GM12878 (cell line): ENCODE measurements at regions not wholly inside any gene's neighbourhood (a gene's known extent, or its start where the extent isn't known, plus 50 kb on each side); places are given as distances from the start of the nearest gene placed in this dataset.

ENCODE experiments used
- ATAC-seq: fragments of 200-7000 bp; cut with Tn5 transposase; 3 replicates; pipeline ENCODE4 v1.9.1; 2020; ENCODE audit warnings: mild to moderate bottlenecking, moderate library complexity
- BruUV-seq: library from RNA; stranded (reverse); fragments of 400-500 nt; replicated peaks from 2 replicates; lab custom pipeline; 2021; lab: Mats Ljungman, UMichigan
- CTCF ChIA-PET: fragments of 300-600 bp; sonication (Branson Sonifier 250); formaldehyde crosslinking; extraction: SDS; loops from one replicate; lab custom pipeline; 2021; ENCODE audit warnings: inconsistent platforms; lab: Yijun Ruan, JAX
- POLR2A ChIA-PET: fragments of 350-600 bp; formaldehyde crosslinking; extraction: SDS; loops from one replicate; lab custom pipeline; 2021; ENCODE audit warnings: inconsistent platforms; lab: Charles Lee
- RAD21 ChIA-PET: fragments of 300-600 bp; sonication (Branson Sonifier 250); formaldehyde crosslinking; loops from one replicate; lab custom pipeline; 2023; ENCODE audit warnings: antibody characterized with exemption; ENCODE audit not compliant: unreplicated experiment; lab: Charles Lee
- SMC1A ChIA-PET: fragments of 300-600 bp; sonication (Branson Sonifier 250); formaldehyde crosslinking; loops from one replicate; lab custom pipeline; 2023; ENCODE audit not compliant: unreplicated experiment, uncharacterized antibody; lab: Charles Lee
- DNase-seq: peaks from one replicate; pipeline ENCODE4 v3.0.0-alpha.2; 2011; ENCODE audit warnings: low read depth, low spot score
- FAIRE-seq: peaks from 3 replicates; lab custom pipeline; 2011; peaks lifted over from hg19 to GRCh38; lab: Jason Lieb, UNC
- H2AFZ ChIP-seq: 2 replicates; pipeline ENCODE4 v1.6.0; 2011; ENCODE audit warnings: low read depth, low read length, control low read depth; ENCODE audit not compliant: control insufficient read depth
- H3K27ac ChIP-seq: 2 replicates; pipeline ENCODE4 v1.5.1; 2011; ENCODE audit warnings: control low read depth; ENCODE audit not compliant: control insufficient read depth, insufficient read depth
- H3K27me3 ChIP-seq, 2 experiments: replicated peaks in 1 of 2; 2 replicates each; pipeline versions ENCODE4 v1.6.0 to v1.6.1; 2011; ENCODE audit warnings: low read length in 1 of 2; ENCODE audit not compliant: control insufficient read depth in 2 of 2, insufficient read depth in 2 of 2
- H3K36me3 ChIP-seq, 2 experiments: 2 replicates each; pipeline ENCODE4 v1.5.1; 2011; ENCODE audit warnings: low read length in 1 of 2; ENCODE audit not compliant: control insufficient read depth in 2 of 2, insufficient read depth in 2 of 2
- H3K4me1 ChIP-seq: 2 replicates; pipeline ENCODE4 v1.6.1; 2011; ENCODE audit warnings: mild to moderate bottlenecking, low read length, moderate library complexity, mixed read lengths; ENCODE audit not compliant: control insufficient read depth, insufficient read depth
- H3K4me2 ChIP-seq: 2 replicates; pipeline ENCODE4 v1.6.0; 2011; ENCODE audit warnings: control low read depth; ENCODE audit not compliant: control insufficient read depth, insufficient read depth
- H3K4me3 ChIP-seq: fragments of 200-600 bp; sonication (generic); 2 replicates; pipeline ENCODE4 v1.5.1; 2016
- H3K79me2 ChIP-seq: 2 replicates; pipeline ENCODE4 v1.6.0; 2011; ENCODE audit warnings: low read length; ENCODE audit not compliant: control insufficient read depth, insufficient read depth
- H3K9ac ChIP-seq: 2 replicates; pipeline ENCODE4 v1.8.0; 2011; ENCODE audit warnings: low read length, control low read depth, mixed read lengths; ENCODE audit not compliant: control insufficient read depth, insufficient read depth
- H3K9me3 ChIP-seq: replicated peaks from 3 replicates; pipeline ENCODE4 v1.5.1; 2011; ENCODE audit warnings: mild to moderate bottlenecking, low read length; ENCODE audit not compliant: control insufficient read depth, insufficient read depth
- H4K20me1 ChIP-seq: 2 replicates; pipeline ENCODE4 v1.6.0; 2011; ENCODE audit not compliant: control insufficient read depth, insufficient read depth
- EGR1 ChIP-seq, 2 experiments: IDR thresholded peaks; 1 replicate in 1 of 2; 2 replicates in 1 of 2; pipeline ENCODE4 v1.6.1; 2011 to 2012; ENCODE audit warnings: low read depth in 2 of 2, low read length in 2 of 2, borderline replicate concordance in 1 of 2, mild to moderate bottlenecking in 1 of 2, moderate library complexity in 1 of 2
- MEF2A ChIP-seq: IDR thresholded peaks from 2 replicates; pipeline ENCODE4 v1.6.1; 2011; ENCODE audit warnings: low read depth, mild to moderate bottlenecking, low read length, moderate library complexity; ENCODE audit not compliant: insufficient read depth
- MEF2B ChIP-seq: fragments of 450-650 bp; IDR thresholded peaks from 2 replicates; pipeline ENCODE4 v1.6.1; 2018; ENCODE audit warnings: mild to moderate bottlenecking, moderate library complexity; ENCODE audit not compliant: partially characterized antibody, poor library complexity, severe bottlenecking
- SMAD1 ChIP-seq: fragments of 450-650 bp; IDR thresholded peaks from 2 replicates; pipeline ENCODE4 v1.6.1; 2018; ENCODE audit warnings: mild to moderate bottlenecking, low read depth; ENCODE audit not compliant: partially characterized antibody
- STAT1 ChIP-seq: fragments of 450-650 bp; conservative IDR thresholded peaks from 2 replicates; pipeline ENCODE4 v1.6.1; 2014; ENCODE audit warnings: antibody characterized with exemption, mild to moderate bottlenecking
- TARDBP ChIP-seq: IDR thresholded peaks from 2 replicates; pipeline ENCODE4 v1.6.1; 2016; ENCODE audit warnings: borderline replicate concordance
- WGBS: methylation state at CpG from one replicate; pipeline ENCODE4 v1.1.6; 2016; ENCODE audit warnings: low lambda C conversion rate; ENCODE audit not compliant: insufficient replicate concordance, insufficient coverage; ENCODE audit errors: missing lambda C conversion rate; 5-methylcytosine and 5-hydroxymethylcytosine counted together
- in situ Hi-C: fragments of 300-500 bp; cut with MboI; formaldehyde crosslinking; loops from 9 replicates; pipeline ENCODE4 v1.14.3; 2018; ENCODE audit warnings: mixed read lengths
- intact Hi-C: fragments of 100-400 bp; cut with micrococcal nuclease; formaldehyde crosslinking; loops from one replicate; pipeline ENCODE4 v1.14.2; 2022; ENCODE audit not compliant: unreplicated experiment
- TF ChIP-seq, protein P1 (sequence below): fragments of 450-650 bp; IDR thresholded peaks from 2 replicates; pipeline ENCODE4 v1.6.1; 2017; ENCODE audit warnings: antibody characterized with exemption, mild to moderate bottlenecking, moderate library complexity
- TF ChIP-seq, protein P2 (sequence below): fragments of 450-650 bp; formaldehyde crosslinking; IDR thresholded peaks from 2 replicates; pipeline ENCODE4 v1.5.0; 2022; ENCODE audit warnings: mild to moderate bottlenecking, missing genetic modification characterization
- TF ChIP-seq, protein P3 (sequence below): fragments of 450-650 bp; IDR thresholded peaks from 2 replicates; pipeline ENCODE4 v1.6.1; 2017; ENCODE audit warnings: mild to moderate bottlenecking, moderate library complexity
- TF ChIP-seq, protein P4 (sequence below): fragments of 450-650 bp; IDR thresholded peaks from 2 replicates; pipeline ENCODE4 v1.6.1; 2016; ENCODE audit warnings: mild to moderate bottlenecking

DNA sequence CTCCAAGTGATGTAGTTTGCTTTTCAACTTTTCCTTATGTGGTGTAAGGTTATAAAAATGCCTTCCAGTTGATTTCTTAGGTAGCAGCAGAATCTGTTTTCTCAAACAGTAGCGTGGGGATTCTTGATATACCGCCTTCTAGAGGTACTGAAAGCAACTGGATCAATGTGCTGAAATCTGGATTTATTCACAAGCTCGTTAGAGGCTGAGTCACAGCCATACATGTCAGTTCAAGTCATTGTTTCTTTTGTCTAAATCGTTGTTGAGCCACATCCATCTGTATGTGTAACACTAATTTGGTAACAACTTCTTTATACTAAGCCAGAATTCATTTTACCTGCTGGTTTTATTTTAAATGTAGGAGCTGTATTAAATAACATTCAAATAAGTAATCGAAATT lies 200.0 kb upstream of the MAD2L1 start (continued):
- TF ChIP-seq, protein P1, sequence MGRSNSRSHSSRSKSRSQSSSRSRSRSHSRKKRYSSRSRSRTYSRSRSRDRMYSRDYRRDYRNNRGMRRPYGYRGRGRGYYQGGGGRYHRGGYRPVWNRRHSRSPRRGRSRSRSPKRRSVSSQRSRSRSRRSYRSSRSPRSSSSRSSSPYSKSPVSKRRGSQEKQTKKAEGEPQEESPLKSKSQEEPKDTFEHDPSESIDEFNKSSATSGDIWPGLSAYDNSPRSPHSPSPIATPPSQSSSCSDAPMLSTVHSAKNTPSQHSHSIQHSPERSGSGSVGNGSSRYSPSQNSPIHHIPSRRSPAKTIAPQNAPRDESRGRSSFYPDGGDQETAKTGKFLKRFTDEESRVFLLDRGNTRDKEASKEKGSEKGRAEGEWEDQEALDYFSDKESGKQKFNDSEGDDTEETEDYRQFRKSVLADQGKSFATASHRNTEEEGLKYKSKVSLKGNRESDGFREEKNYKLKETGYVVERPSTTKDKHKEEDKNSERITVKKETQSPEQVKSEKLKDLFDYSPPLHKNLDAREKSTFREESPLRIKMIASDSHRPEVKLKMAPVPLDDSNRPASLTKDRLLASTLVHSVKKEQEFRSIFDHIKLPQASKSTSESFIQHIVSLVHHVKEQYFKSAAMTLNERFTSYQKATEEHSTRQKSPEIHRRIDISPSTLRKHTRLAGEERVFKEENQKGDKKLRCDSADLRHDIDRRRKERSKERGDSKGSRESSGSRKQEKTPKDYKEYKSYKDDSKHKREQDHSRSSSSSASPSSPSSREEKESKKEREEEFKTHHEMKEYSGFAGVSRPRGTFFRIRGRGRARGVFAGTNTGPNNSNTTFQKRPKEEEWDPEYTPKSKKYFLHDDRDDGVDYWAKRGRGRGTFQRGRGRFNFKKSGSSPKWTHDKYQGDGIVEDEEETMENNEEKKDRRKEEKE: no peak
- no peak for TF ChIP-seq TARDBP

DNA sequence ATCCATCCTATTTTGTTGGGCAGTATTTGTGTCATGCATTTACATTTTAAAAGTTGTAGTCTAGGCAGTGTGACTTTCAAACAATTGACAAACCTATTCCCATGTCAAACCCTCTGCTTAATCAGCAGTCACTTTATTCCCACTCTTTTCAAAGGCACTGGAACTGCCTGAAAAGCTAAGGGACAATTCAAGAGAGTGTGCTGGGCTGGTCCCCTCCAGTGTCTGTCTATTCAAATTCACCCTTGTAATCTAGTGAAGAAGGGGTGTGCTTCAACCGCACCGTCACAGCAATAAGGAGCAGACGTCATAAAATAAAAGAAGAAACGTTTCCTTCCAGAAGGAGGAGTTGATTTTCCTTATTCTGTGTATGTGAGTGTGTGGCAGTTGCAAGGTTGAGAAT lies 197.0 kb upstream of the MAD2L1 start:
- no peaks in the 10 kb centered on the region for H3K27me3 ChIP-seq
- no peak overlapping the region for H3K9ac ChIP-seq
- RAD21 ChIA-PET: no interaction called here
- H3K79me2 ChIP-seq: no peaks in the 10 kb centered on the region
- H3K36me3 ChIP-seq: no peaks in the 10 kb centered on the region
- H3K4me3 ChIP-seq: no peak overlapping the region
- in situ Hi-C loops (no loop called here), intact Hi-C loops (no loop called here)
- H2AFZ ChIP-seq: no peak overlapping the region
- no peak overlapping the region for H3K27ac ChIP-seq
- CTCF ChIA-PET: interaction anchor here (1.1 kb wide), 1 partner anchor 10 kb away, joined by 3 read pairs; no protein-coding TSS in a partner anchor
- no peaks in the 10 kb centered on the region for H3K9me3 ChIP-seq
- H4K20me1 ChIP-seq: no peaks in the 10 kb centered on the region
- no peak for DNase-seq
- no peak overlapping the region for H3K4me2 ChIP-seq
- ATAC-seq: no peak
- no peaks in the 10 kb centered on the region for H3K4me1 ChIP-seq
- no peak for FAIRE-seq
- SMC1A ChIA-PET: no interaction called here
- 56% methylated on average over 4 of the region's 4 CpGs for WGBS
- POLR2A ChIA-PET: no interaction called here
- no TSS peak for BruUV-seq
- TF ChIP-seq SMAD1 (no peak), MEF2B (no peak), STAT1 (no peak), EGR1 (IDR thresholded peaks at IDR 0.05; ENCODE audit: borderline replicate concordance in 1 of 2, low read depth in 2 of 2, low read length in 2 of 2) (no peak), MEF2A (no peak)
- TF ChIP-seq, protein P2, sequence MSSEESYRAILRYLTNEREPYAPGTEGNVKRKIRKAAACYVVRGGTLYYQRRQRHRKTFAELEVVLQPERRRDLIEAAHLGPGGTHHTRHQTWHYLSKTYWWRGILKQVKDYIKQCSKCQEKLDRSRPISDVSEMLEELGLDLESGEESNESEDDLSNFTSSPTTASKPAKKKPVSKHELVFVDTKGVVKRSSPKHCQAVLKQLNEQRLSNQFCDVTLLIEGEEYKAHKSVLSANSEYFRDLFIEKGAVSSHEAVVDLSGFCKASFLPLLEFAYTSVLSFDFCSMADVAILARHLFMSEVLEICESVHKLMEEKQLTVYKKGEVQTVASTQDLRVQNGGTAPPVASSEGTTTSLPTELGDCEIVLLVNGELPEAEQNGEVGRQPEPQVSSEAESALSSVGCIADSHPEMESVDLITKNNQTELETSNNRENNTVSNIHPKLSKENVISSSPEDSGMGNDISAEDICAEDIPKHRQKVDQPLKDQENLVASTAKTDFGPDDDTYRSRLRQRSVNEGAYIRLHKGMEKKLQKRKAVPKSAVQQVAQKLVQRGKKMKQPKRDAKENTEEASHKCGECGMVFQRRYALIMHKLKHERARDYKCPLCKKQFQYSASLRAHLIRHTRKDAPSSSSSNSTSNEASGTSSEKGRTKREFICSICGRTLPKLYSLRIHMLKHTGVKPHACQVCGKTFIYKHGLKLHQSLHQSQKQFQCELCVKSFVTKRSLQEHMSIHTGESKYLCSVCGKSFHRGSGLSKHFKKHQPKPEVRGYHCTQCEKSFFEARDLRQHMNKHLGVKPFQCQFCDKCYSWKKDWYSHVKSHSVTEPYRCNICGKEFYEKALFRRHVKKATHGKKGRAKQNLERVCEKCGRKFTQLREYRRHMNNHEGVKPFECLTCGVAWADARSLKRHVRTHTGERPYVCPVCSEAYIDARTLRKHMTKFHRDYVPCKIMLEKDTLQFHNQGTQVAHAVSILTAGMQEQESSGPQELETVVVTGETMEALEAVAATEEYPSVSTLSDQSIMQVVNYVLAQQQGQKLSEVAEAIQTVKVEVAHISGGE: no peak
- TF ChIP-seq, protein P3, sequence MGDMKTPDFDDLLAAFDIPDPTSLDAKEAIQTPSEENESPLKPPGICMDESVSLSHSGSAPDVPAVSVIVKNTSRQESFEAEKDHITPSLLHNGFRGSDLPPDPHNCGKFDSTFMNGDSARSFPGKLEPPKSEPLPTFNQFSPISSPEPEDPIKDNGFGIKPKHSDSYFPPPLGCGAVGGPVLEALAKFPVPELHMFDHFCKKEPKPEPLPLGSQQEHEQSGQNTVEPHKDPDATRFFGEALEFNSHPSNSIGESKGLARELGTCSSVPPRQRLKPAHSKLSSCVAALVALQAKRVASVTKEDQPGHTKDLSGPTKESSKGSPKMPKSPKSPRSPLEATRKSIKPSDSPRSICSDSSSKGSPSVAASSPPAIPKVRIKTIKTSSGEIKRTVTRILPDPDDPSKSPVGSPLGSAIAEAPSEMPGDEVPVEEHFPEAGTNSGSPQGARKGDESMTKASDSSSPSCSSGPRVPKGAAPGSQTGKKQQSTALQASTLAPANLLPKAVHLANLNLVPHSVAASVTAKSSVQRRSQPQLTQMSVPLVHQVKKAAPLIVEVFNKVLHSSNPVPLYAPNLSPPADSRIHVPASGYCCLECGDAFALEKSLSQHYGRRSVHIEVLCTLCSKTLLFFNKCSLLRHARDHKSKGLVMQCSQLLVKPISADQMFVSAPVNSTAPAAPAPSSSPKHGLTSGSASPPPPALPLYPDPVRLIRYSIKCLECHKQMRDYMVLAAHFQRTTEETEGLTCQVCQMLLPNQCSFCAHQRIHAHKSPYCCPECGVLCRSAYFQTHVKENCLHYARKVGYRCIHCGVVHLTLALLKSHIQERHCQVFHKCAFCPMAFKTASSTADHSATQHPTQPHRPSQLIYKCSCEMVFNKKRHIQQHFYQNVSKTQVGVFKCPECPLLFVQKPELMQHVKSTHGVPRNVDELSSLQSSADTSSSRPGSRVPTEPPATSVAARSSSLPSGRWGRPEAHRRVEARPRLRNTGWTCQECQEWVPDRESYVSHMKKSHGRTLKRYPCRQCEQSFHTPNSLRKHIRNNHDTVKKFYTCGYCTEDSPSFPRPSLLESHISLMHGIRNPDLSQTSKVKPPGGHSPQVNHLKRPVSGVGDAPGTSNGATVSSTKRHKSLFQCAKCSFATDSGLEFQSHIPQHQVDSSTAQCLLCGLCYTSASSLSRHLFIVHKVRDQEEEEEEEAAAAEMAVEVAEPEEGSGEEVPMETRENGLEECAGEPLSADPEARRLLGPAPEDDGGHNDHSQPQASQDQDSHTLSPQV: no peak
- TF ChIP-seq, protein P4, sequence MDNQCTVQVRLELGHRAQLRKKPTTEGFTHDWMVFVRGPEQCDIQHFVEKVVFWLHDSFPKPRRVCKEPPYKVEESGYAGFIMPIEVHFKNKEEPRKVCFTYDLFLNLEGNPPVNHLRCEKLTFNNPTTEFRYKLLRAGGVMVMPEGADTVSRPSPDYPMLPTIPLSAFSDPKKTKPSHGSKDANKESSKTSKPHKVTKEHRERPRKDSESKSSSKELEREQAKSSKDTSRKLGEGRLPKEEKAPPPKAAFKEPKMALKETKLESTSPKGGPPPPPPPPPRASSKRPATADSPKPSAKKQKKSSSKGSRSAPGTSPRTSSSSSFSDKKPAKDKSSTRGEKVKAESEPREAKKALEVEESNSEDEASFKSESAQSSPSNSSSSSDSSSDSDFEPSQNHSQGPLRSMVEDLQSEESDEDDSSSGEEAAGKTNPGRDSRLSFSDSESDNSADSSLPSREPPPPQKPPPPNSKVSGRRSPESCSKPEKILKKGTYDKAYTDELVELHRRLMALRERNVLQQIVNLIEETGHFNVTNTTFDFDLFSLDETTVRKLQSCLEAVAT: no peak
